ENCODE measurements at regions not wholly inside any gene's neighbourhood (a gene's known extent, or its start where the extent isn't known, plus 50 kb on each side); places are given as distances from the start of the nearest gene placed in this dataset.

GRCh38 chr4:12827966-12828365, 656.2 kb downstream of the RAB28 start:
- H3K9me3 Mint-ChIP-seq, result no peaks in the 10 kb centered on the region
- Histone ChIP-seq H3K27ac (ENCODE audit: low read depth, low read length) (no peak overlapping the region), H3K9ac (ENCODE audit: extremely low read depth, low read length, poor library complexity, severe bottlenecking) (no peak overlapping the region), H3K9me3 (ENCODE audit: control insufficient read depth, low read length) (no peaks in the 10 kb centered on the region), H3K36me3 (ENCODE audit: control insufficient read depth, insufficient read depth, low read length) (no peaks in the 10 kb centered on the region), H3K27me3 (ENCODE audit: control insufficient read depth, insufficient read depth, low read length, poor library complexity, severe bottlenecking) (no peaks in the 10 kb centered on the region), H3K4me3 (ENCODE audit: low read length) (no peak overlapping the region), H3K4me1 (ENCODE audit: control insufficient read depth, insufficient read depth, low read length) (no peaks in the 10 kb centered on the region)
- H3K4me3 Mint-ChIP-seq, result no peak overlapping the region
- H3K27me3 Mint-ChIP-seq (ENCODE audit: insufficient read depth), result peaks cover 8% of the 10 kb centered on the region
- no peak for TF ChIP-seq CTCF (conservative IDR thresholded peaks at IDR 0.05)
- H3K27ac Mint-ChIP-seq, result no peak overlapping the region
- no peak for DNase-seq
- H3K36me3 Mint-ChIP-seq (ENCODE audit: low read depth), result no peaks in the 10 kb centered on the region
- 88 to 93% methylated on average over 4 to 5 of the region's 5 CpGs for WGBS, 2 experiments (ENCODE audit: insufficient coverage in 1 of 2, insufficient read length in 1 of 2)
- H3K4me1 Mint-ChIP-seq, result peaks cover 9% of the 10 kb centered on the region

GRCh38 chr4:12791536-12791935, 692.6 kb downstream of the RAB28 start:
- peaks cover 19% of the 10 kb centered on the region for H3K27me3 Mint-ChIP-seq (ENCODE audit: insufficient read depth)
- H3K9me3 ChIP-seq (ENCODE audit: control insufficient read depth, low read length), result no peaks in the 10 kb centered on the region
- no peak overlapping the region for H3K4me3 Mint-ChIP-seq
- DNase-seq, result no peak
- TF ChIP-seq CTCF (conservative IDR thresholded peaks at IDR 0.05), result no peak
- peaks cover 23% of the 10 kb centered on the region for H3K27me3 ChIP-seq (ENCODE audit: control insufficient read depth, insufficient read depth, low read length, poor library complexity, severe bottlenecking)
- no peak overlapping the region for H3K4me3 ChIP-seq (ENCODE audit: low read length)
- H3K9ac ChIP-seq (ENCODE audit: extremely low read depth, low read length, poor library complexity, severe bottlenecking), result no peak overlapping the region
- no peaks in the 10 kb centered on the region for H3K36me3 Mint-ChIP-seq (ENCODE audit: low read depth)
- H3K36me3 ChIP-seq (ENCODE audit: control insufficient read depth, insufficient read depth, low read length), result no peaks in the 10 kb centered on the region
- H3K4me1 ChIP-seq (ENCODE audit: control insufficient read depth, insufficient read depth, low read length), result no peaks in the 10 kb centered on the region
- peaks cover 9% of the 10 kb centered on the region for H3K9me3 Mint-ChIP-seq
- H3K27ac Mint-ChIP-seq, result no peak overlapping the region
- 92 to 100% methylated on average over 4 of the region's 4 CpGs for WGBS, 2 experiments (ENCODE audit: insufficient coverage in 1 of 2, insufficient read length in 1 of 2)
- H3K4me1 Mint-ChIP-seq, result peaks cover 2% of the 10 kb centered on the region
- H3K27ac ChIP-seq (ENCODE audit: low read depth, low read length), result no peak overlapping the region

GRCh38 chr4:12787261-12787660, 696.9 kb downstream of the RAB28 start:
- 80 to 88% methylated on average over 1 of the region's 1 CpG for WGBS, 2 experiments (ENCODE audit: insufficient coverage in 1 of 2, insufficient read length in 1 of 2)
- H3K9me3 Mint-ChIP-seq, result peaks cover 9% of the 10 kb centered on the region

More at GRCh38 chr4:12787261-12787660, 696.9 kb downstream of the RAB28 start:
- H3K27me3 ChIP-seq (ENCODE audit: control insufficient read depth, insufficient read depth, low read length, poor library complexity, severe bottlenecking), result peaks cover 9% of the 10 kb centered on the region
- H3K36me3 ChIP-seq (ENCODE audit: control insufficient read depth, insufficient read depth, low read length), result no peaks in the 10 kb centered on the region
- no peak overlapping the region for H3K4me3 ChIP-seq (ENCODE audit: low read length)
- no peak for TF ChIP-seq CTCF (conservative IDR thresholded peaks at IDR 0.05)
- H3K36me3 Mint-ChIP-seq (ENCODE audit: low read depth), result no peaks in the 10 kb centered on the region
- no peak overlapping the region for H3K27ac Mint-ChIP-seq
- H3K9me3 ChIP-seq (ENCODE audit: control insufficient read depth, low read length), result no peaks in the 10 kb centered on the region
- peaks cover 7% of the 10 kb centered on the region for H3K27me3 Mint-ChIP-seq (ENCODE audit: insufficient read depth)
- H3K9ac ChIP-seq (ENCODE audit: extremely low read depth, low read length, poor library complexity, severe bottlenecking), result no peak overlapping the region
- H3K4me1 Mint-ChIP-seq, result no peaks in the 10 kb centered on the region
- no peak for DNase-seq
- H3K27ac ChIP-seq (ENCODE audit: low read depth, low read length), result no peak overlapping the region
- H3K4me3 Mint-ChIP-seq, result no peak overlapping the region
- H3K4me1 ChIP-seq (ENCODE audit: control insufficient read depth, insufficient read depth, low read length), result no peaks in the 10 kb centered on the region
